GM18520 (cell line): ENCODE measurements at regions not wholly inside any gene's neighbourhood (a gene's known extent, or its start where the extent isn't known, plus 50 kb on each side); places are given as distances from the start of the nearest gene placed in this dataset.
"Not testable (repeated sequence)": the region's sequence is repeated elsewhere in the genome, so short reads cannot be mapped to it uniquely, and the experiment has no call there.

Experiments used
- ATAC-seq: cut with Tn5 transposase; IDR thresholded peaks from one replicate; pipeline ENCODE4 v1.9.1; 2021; ENCODE audit not compliant: unreplicated experiment

DNA sequence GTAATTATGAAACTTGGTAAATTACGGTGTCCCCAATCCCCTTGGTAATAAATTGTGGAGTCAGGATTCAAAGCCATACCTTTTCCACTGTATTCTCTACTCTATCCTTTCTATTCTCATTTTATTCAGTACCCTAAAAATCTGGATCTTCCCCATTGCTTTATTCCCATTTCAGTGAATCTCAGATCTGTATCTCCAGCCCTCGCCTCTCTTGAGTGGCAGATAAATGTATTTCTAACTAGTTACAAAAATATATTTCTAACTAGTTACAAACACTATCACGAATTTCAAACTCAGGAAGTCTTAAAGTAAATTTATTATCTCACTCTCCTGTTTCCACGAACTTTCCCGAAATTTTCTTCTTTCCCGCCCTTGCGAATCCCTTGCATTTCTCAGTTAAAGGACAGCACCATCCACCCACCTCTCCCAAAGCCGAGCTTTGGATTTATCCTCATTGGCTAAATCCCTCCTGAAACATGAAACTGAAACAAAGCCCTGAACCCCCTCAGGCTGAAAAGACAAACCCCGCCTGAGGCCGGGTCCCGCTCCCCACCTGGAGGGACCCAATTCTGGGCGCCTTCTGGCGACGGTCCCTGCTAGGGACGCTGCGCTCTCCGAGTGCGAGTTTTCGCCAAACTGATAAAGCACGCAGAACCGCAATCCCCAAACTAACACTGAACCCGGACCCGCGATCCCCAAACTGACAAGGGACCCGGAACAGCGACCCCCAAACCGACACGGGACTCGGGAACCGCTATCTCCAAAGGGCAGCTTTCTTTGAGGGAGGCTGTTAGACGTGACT, 164.3 kb upstream of the PABPC3 start:
- ATAC-seq, result no peak

DNA sequence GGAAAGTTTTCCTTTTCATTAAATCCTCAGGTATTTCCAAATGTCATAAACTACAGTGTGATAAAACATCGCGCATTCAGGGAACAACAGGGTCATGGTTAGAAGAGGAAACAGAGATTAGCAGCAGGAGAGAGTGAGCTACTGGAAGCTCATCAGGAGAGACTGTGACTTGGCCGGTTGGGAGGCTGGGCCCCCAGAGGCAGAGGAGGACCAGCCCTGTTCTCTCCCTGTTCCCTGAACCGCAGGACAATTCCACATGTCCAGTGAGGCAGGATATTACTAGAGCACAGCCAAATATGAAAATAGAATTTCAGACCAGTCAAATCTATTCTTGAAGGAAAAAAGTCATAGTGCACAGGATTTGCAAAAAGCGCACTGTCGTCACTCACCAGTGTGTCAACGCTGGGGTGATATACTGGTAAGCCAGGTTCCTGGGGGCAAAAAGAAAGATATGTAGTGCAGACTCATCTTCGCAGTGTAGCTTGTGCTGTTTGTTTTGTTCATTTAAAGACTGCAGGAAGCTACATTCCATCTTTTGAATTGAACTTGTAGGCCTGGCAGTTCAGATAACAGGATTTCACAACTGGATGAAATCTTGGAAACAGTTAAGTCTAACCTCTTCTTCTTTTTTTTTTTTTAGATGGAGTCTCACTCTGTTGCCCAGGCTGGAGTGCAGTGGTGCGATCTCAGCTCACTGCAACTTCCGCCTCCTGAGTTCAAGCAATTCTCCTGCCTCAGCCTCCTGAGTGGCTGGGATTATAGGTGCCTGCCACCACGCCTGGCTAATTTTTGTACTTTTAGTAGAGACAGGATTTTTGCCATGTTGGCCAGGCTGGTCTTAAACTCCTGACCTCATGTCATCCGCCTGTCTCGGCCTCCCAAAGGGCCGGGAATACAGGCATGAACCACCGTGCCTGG, 162.6 kb upstream of the PABPC3 start:
- ATAC-seq, result not testable (repeated sequence)

DNA sequence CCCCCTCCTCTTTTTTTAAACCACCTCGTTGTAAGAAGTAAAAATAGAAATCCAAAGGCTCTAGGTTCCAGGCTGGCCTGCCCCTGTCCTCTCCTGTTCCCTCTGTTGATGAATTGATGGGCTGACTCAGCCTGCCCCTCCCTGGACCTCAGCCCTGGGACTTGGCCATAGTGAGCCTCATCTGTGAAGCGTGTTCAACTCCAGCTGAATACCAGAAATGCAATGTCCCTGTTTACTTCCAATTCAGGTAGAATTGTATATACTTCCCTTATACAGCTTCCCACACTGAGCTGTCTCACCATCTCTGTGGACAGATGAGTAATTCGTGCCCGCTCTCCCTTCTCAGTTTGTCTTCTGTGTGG, 161.9 kb upstream of the PABPC3 start:
- ATAC-seq, result not testable (repeated sequence)

DNA sequence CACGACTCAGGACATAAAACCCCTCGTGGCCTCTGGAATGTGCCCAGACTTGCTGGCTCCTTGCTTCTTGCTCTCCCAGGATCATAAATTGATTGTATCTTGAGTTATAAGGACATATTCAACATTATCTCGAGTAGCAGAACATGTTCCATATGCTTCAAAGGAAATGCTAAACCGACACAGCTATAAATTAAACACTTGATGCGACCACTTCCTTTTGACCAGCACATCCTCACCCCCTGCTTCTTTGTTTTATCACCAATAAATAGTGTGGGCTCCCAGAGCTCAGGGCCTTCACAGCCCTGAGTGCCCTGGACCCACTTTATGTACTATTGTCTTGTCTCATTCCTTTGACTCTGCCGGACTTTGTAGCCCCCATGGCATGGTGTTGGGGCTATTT, 157.0 kb upstream of the PABPC3 start:
- ATAC-seq, result no peak

DNA sequence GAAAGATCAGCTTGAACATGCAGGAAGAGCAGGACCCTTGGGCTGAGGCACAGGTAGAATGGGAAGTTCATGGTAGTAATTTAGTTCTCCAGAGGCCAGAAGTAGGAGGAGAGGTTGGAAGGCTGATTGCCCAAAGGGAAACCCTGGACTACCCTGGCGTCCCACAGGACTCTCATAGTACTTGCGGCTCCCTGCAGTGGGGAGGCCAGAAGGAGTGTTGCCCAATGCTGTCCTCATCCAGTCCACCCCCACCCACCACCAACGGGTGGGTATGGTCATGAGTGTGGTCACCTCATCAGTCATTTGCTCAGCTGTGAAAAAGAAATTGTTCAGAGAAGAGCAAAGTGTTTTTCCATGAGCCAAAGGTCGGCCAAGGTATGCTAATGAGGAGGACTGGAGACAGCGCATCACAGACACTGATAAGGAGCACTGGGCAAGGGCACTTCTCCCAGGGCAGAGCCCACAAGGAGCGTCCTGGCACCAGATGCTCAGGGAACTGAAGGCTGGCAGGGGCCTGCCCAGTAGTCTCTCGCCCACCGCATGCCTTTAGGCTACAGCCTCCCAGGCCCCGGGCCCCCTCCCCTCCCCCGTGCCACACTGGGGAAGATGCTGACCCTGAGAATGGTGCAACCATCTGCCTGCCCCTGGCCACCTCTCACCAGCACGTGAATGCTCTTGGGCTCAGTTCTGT, 154.8 kb upstream of the PABPC3 start:
- ATAC-seq, result not testable (repeated sequence)

DNA sequence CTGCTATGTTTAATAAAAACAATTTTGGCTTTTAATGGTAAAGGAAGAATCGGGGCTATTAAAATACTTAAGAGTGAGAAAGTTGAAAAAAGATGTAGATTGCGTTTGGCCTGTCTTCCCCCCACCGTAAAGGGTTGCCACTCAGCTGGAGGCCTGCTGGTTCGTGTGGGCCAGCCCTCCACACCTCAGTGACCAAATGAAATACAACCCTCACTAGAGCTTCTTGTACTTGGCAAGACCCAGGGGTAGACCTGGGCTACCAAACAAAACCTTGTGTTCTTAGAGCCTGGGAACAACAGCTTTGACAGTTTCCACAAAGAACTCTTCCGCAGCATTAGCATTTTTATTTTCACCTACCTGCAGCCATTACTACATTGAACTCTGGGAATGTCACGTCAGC, 152.8 kb upstream of the PABPC3 start:
- ATAC-seq, result no peak

DNA sequence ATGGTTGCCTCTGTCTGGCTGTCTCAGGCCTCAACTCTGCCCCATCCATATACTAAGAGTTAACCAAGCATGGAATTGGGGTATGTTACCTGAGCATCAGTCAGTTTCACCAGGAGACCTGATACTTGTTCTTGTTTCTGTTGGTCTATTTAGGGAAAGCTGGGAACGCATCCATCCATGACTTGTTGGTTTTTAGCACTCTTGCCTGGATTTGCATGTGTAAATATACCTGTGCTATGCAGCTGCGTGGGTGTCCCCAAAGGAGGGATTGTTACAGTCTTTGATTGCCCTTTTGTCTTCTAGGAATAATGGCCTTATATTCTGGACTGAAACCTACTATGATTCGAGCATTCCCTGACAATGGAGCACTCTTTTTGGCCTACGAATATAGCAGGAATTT, 151.9 kb upstream of the PABPC3 start:
- ATAC-seq, result not testable (repeated sequence)

DNA sequence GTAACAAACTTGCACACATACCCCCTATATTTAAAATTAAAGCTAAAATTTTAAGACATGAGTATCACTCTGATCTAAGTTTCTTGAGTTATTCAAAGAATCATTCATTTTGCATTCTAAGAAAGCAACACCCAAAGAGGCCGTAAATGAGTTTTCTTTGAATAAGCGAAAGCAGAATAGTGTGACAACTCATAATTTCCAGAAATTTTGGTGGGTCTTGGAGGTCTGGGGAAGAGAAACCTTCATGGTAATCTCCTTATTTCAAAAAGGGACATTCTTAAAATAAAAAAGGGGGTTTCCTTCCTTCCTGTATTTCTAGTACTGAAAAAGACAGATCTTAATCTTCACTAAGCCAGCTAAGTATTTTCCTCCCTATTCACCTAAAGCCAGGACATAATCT, 147.0 kb upstream of the PABPC3 start:
- ATAC-seq, result not testable (repeated sequence)

DNA sequence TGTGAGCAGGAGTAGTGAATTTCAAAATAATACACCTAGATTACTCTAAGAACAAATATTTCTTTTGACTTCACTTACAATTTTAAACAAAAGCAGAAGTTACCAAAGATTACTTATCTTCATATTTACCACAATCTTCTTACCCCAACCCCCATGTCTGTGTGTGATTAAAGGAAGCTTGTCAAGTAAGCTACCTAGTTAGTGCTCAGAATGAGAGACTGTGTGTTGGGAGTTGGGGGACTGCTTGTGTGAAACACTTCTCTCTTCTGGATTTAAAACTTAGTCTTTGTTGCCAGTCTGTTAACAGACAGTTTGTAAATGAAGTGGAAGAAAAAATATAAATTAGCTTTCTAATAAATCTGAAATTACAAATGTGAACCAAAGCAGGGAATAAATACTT, 145.3 kb upstream of the PABPC3 start:
- not testable (repeated sequence) for ATAC-seq

DNA sequence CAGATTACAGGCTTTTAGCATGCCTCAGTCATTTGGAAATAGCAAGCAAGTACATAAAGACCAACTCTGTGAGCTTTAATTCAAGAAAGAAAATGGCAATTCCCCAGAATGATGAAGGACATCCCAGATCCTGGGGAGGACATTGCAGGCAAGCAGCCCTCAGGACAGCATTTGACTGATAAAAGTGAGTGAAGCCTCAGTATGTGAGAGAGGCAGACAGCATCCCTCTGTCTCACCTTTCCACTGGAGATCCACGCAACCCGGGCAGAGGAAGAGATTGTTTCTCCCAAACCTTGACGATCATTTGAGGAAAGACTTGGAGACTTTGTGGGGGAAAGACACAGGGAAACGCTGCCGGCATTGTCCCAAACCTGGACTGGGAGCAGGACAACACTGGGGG, 128.0 kb upstream of the PABPC3 start:
- ATAC-seq, result not testable (repeated sequence)

DNA sequence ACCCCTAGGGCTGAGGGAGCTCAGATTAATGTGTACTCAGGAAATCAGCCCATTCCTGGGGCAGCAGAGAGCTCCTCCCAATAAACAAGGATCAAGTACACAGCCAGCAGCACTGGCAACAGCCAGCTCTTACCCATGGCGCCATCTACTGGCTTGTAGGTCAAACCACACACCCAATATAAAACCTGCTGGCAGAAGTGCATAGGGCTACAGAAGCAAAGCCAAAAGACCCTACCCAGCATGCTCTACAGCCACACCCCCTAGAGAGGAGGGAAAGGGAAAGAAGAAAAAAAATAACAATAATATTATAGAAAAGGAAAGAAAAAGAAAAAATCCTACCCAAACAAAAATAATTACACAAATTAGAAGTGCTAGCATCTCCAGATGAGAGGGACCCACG, 127.5 kb upstream of the PABPC3 start:
- not testable (repeated sequence) for ATAC-seq

DNA sequence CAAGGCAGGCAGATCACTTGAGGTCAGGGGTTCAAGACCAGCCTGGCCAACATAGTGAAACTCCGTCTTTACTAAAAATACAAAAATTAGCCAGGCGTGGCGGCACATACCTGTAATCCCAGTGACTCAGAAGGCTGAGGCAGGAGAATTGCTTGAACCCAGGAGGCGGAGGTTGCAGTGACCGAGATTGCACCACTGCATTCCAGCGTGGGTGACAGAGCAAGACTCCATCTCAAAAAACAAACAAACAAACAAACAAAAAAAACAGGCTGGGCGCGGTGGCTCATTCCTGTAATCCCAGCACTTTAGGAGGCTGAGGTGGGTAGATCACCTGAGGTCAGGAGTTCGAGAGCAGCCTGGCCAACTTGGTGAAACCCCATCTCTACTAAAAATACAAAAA, 122.8 kb upstream of the PABPC3 start:
- ATAC-seq, result not testable (repeated sequence)

DNA sequence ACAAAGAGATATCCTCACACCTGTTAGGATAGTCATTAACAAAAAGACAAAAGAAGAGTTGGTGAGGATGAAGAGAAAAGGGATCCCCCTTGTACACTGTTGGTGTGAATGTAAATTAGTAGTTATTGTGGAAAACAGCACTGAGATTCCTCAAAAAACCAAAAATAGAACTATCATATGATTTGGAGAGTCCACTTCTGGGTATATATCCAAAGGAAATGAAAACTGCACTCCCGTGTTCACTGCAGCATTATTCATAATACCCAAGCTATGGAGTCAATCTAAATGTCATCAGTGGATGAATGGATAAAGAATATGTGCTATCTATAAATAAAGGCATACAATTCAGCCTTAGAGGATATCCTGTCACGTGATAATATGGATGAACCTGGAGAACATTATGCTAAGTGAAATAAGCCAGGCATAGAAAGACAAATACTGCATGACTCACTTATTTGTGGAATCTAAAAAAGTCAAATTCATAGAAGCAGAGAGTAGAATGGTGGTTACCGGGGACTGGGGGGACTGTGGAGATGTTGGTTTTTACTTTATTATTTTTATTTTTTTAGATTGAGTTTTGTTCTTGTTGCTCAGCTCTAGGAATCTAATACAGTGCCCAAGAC, 114.6 kb upstream of the PABPC3 start:
- not testable (repeated sequence) for ATAC-seq

DNA sequence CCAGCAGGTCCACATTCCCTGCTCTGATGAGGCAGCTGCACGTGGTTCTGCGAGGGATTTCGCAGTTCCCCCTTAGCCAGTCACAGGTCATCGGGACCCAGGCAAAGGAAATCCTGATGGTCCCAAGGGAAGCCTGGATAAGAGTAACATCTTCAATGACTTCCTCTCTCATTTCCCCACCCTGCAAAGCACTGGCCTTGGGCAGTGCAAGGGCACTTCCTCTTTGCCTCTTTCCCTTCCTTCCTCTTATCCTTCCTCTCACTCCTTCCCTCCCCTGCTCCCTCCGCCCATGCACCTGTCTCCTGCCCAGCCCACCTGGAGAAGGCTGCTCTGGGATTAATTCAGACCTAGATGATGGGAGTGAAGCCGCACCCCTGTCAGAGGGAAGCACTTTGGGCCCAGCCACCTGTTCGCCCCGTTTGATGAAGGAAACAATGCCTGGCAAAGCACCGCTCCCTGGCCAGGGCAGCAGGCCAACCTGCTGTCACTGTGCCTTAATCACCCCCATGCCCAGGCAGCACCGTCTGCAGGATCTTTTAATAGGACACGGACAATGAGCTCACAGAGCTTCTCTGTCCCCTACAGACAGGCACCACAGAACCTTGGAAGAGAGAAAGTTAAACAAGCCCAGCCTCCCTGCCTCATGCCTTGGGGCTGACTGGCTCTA, 113.5 kb upstream of the PABPC3 start:
- ATAC-seq, result no peak

DNA sequence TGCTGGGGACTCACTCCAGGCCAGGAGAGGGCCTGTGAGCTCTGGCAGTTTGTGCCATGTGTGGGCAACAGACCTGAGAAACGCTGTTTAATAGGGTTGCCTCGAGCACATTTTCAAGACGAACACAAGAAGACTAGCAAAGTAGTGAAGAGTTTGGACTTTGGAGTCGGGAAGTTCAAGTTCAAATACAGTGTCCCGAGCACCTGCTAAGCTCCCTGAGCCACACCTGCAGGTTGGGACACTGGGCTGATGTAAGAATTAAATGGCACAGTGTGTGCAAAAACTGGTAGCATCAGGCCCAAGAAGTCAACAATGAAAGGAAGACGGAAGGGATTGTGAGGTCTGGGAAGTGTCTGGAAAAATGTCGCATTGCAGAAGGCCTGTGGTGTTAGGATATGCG, 112.8 kb upstream of the PABPC3 start:
- ATAC-seq, result no peak

DNA sequence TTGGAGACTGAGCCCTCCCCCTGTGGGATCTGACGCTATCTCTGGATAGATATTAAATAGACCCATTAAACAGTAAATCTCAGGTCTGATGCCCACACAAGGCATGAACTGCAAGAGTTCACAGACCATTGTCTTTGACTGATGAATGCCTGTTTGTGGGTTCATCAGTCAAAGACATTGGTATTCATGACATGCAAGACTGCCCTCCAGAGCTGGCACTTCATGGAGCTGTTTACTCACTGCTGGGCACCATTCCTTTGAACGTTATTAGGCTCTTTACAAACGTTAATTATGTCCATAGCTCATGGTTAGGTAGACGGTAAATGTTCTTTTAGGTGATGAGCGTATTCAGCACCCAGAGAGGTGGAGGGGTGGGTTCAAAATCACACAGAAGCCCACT, 111.8 kb upstream of the PABPC3 start:
- ATAC-seq, result no peak

DNA sequence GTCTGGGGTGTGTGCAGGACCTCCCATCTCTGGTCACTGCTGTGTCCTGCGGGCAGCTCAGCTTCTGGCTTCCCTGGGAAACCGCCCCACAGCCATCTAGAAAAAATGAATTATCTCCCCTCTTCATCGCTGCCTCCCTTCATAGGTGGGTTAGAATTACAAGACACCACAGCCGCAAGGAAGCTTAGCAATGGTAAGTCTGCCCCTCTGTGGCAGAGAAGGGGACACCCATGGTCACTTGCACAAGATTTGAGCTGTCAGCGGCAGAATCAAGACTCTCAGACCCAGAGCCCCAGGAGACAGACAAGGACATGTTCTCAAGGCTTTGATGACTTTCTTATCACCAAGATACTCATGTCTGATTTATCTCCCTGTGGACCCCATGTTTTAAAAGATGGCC, 110.8 kb upstream of the PABPC3 start:
- ATAC-seq, result no peak

DNA sequence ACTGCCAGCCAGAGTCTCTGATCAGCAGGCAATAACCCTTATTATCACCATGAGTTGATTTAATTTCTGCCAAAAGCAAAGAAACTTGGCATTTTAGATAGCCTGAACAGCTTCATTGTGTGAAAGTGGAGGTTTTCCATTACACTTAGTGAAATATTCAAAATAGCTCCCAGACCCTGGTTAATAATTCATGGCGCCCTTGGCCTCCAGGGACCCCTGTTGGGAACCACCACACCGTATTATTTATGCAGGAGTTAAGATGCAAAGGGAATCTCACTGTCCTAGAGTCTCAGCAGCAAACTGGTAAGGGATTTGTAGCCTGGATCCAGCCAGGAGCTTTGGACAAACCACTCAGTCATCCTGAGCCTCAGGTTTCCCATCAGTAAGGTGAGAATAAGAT, 110.0 kb upstream of the PABPC3 start:
- no peak for ATAC-seq

DNA sequence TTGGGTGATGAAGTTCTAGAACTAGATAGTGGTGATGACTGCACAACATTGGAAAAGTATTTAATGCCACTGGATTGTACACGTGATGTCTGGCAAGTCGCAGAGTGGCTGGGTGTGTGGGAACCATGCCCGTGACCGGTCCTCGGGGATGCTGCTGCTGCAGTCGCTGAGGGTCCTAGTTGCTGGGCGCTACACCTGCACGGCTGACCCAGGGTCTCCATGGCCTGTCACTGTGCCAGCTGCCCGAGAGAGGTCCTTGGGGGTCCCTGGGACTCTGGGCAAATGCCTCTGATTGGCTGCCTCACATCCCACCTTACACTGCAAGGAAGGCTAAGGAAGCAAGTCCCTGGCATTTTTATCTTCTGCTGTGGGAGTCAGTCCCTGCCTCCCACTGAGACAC, 109.1 kb upstream of the PABPC3 start:
- no peak for ATAC-seq

DNA sequence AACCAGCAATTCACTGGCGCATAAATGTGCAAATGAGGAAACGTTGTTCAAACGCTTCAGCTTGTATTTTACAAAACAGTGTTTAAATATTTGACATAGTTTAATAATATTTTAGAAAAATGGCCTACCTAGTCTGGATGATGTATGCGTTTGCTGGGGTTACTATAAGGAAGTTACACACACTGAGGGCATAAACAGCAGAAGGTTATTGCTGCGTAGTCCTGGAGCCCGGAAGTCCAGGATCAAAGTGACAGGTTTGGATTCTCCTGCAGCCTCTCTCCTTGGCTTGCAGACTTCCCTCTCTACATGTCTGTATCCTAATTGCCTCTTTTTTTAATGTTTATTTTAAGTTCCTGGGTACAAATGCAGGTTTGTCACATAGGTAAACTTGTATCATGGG, 106.0 kb upstream of the PABPC3 start:
- not testable (repeated sequence) for ATAC-seq

DNA sequence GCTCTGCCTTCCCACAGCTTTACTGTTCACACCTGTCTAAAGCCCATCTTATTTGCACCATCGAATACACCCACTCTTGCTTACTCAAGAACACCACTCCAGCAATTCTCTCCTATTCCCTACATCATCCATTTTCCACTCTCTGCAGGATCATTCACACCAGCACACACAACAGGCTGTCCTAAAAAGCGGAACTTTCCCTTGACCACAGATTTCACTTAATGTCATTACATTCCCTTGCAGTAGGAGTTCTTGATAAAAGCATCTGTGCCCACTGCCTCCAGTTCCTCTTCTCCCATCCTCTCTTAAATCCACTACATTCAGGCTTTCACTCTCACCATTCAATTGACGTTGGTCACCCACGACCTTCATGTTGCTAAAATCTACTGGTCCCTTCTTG, 103.0 kb upstream of the PABPC3 start:
- ATAC-seq, result not testable (repeated sequence)
